ENCODE measurements at regions not wholly inside any gene's neighbourhood (a gene's known extent, or its start where the extent isn't known, plus 50 kb on each side); places are given as distances from the start of the nearest gene placed in this dataset.

- POLR2A ChIA-PET = no interaction called here
- CTCF ChIA-PET = no interaction called here
Observed at GRCh38 chr4:151600432-151600831, 160.4 kb downstream of the GATB start.

GRCh38 chr4:151603377-151603776 lies 157.4 kb downstream of the GATB start:
- CTCF ChIA-PET = no interaction called here

GRCh38 chr4:151604238-151604637 lies 156.6 kb downstream of the GATB start:
- POLR2A ChIA-PET = no interaction called here
- CTCF ChIA-PET = interaction anchor here (0.7 kb wide), 1 partner anchor 314 kb away, joined by 3 read pairs; no protein-coding TSS in a partner anchor

More at GRCh38 chr4:151603377-151603776, 157.4 kb downstream of the GATB start:
- POLR2A ChIA-PET = no interaction called here

GRCh38 chr4:151605215-151605614 lies 155.6 kb downstream of the GATB start:
- CTCF ChIA-PET = no interaction called here
- POLR2A ChIA-PET = no interaction called here

- CTCF ChIA-PET = interaction anchor here (1.1 kb wide), 1 partner anchor 34 kb away, joined by 3 read pairs; no protein-coding TSS in a partner anchor
- POLR2A ChIA-PET = no interaction called here
Observed at GRCh38 chr4:151606061-151606460, 154.7 kb downstream of the GATB start.

- ChIA-PET POLR2A (no interaction called here), CTCF (no interaction called here)
Observed at GRCh38 chr4:151610229-151610628, 150.6 kb downstream of the GATB start.

- CTCF ChIA-PET = no interaction called here
- POLR2A ChIA-PET = no interaction called here
Observed at GRCh38 chr4:151611960-151612359, 148.8 kb downstream of the GATB start.

GRCh38 chr4:151613290-151613689 lies 147.5 kb downstream of the GATB start:
- POLR2A ChIA-PET = no interaction called here
- CTCF ChIA-PET = no interaction called here

GRCh38 chr4:151614561-151614960 lies 146.2 kb downstream of the GATB start:
- CTCF ChIA-PET = no interaction called here
- POLR2A ChIA-PET = no interaction called here

- POLR2A ChIA-PET = no interaction called here
- CTCF ChIA-PET = no interaction called here
Observed at GRCh38 chr4:151618858-151619257, 141.9 kb downstream of the GATB start.

- ChIA-PET POLR2A (no interaction called here), CTCF (no interaction called here)
Observed at GRCh38 chr4:151620066-151620465, 140.7 kb downstream of the GATB start.
